ENCODE measurements at regions not wholly inside any gene's neighbourhood (a gene's known extent, or its start where the extent isn't known, plus 50 kb on each side); places are given as distances from the start of the nearest gene placed in this dataset.

DNA sequence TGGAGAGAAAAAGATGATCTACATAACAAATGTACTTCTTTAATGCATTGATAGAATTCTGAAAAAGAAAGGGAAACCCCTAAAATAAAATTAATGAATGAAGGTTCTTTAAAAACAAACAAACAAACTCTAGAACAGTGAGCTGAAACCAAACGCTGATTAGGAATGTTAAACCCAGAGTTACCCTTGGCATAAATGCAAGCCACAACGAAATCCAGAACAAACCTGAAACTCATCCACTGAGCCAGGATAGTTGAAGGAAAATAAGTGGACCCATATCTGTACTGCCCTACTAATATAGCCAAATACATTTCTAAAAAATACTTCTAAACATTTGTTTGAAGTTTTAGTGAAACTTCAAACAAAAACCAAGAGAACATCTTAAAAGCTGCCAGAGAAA is 505.3 kb downstream of the TTLL7 start:
- TF ChIP-seq, protein P1, sequence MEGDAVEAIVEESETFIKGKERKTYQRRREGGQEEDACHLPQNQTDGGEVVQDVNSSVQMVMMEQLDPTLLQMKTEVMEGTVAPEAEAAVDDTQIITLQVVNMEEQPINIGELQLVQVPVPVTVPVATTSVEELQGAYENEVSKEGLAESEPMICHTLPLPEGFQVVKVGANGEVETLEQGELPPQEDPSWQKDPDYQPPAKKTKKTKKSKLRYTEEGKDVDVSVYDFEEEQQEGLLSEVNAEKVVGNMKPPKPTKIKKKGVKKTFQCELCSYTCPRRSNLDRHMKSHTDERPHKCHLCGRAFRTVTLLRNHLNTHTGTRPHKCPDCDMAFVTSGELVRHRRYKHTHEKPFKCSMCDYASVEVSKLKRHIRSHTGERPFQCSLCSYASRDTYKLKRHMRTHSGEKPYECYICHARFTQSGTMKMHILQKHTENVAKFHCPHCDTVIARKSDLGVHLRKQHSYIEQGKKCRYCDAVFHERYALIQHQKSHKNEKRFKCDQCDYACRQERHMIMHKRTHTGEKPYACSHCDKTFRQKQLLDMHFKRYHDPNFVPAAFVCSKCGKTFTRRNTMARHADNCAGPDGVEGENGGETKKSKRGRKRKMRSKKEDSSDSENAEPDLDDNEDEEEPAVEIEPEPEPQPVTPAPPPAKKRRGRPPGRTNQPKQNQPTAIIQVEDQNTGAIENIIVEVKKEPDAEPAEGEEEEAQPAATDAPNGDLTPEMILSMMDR (IDR thresholded peaks at IDR 0.05) = no peak
- TF ChIP-seq POLR2A (IDR thresholded peaks at IDR 0.05) (no peak), POLR2AphosphoS5 (IDR thresholded peaks at IDR 0.05) (no peak), EP300 (IDR thresholded peaks at IDR 0.05; ENCODE audit: low read depth) (no peak)
